CD14-positive monocyte (primary cell): ENCODE measurements at regions not wholly inside any gene's neighbourhood (a gene's known extent, or its start where the extent isn't known, plus 50 kb on each side); places are given as distances from the start of the nearest gene placed in this dataset.
"Not testable (repeated sequence)": the region's sequence is repeated elsewhere in the genome, so short reads cannot be mapped to it uniquely, and the experiment has no call there.

Experiments
- DNase-seq, 3 donors: peaks; one replicate each; pipeline ENCODE4 v3.0.0-alpha.2; 2011 to 2022
- H2AFZ ChIP-seq: 2 replicates; pipeline ENCODE4 v1.6.0; 2012; ENCODE audit warnings: mild to moderate bottlenecking, low read depth, low read length, inconsistent platforms; ENCODE audit not compliant: insufficient read depth, poor library complexity, severe bottlenecking
- H3K27ac ChIP-seq, 2 donors: 1 replicate in 1 of 2; 2 replicates in 1 of 2; pipeline ENCODE4 v1.5.1; 2012 to 2013; ENCODE audit warnings: low read length in 2 of 2, control low read depth in 1 of 2, inconsistent platforms in 1 of 2, low read depth in 1 of 2, mild to moderate bottlenecking in 1 of 2
- H3K27me3 ChIP-seq, 2 donors: one replicate each; pipeline versions ENCODE4 v1.6.0 to v1.6.1; 2011 to 2013; ENCODE audit warnings: low read length in 2 of 2; ENCODE audit not compliant: control insufficient read depth in 2 of 2, insufficient read depth in 2 of 2
- H3K36me3 ChIP-seq, 2 donors: replicated peaks in 1 of 2; 1 replicate in 1 of 2; 2 replicates in 1 of 2; pipeline versions ENCODE4 v1.5.1 to v1.6.1; 2012 to 2013; ENCODE audit warnings: low read length in 2 of 2, control low read depth in 1 of 2, inconsistent platforms in 1 of 2, mild to moderate bottlenecking in 1 of 2; ENCODE audit not compliant: insufficient read depth in 2 of 2, control insufficient read depth in 1 of 2
- H3K4me1 ChIP-seq, 2 donors: 1 replicate in 1 of 2; 2 replicates in 1 of 2; pipeline versions ENCODE4 v1.5.1 to v1.6.1; 2012 to 2013; ENCODE audit warnings: low read length in 2 of 2, control low read depth in 1 of 2, inconsistent platforms in 1 of 2, mild to moderate bottlenecking in 1 of 2, moderate library complexity in 1 of 2; ENCODE audit not compliant: insufficient read depth in 2 of 2, control insufficient read depth in 1 of 2
- H3K4me2 ChIP-seq: replicated peaks from 2 replicates; pipeline ENCODE3; 2012; ENCODE audit warnings: low read length, moderate library complexity, mild to moderate bottlenecking; ENCODE audit not compliant: poor library complexity, severe bottlenecking; ENCODE audit errors: extremely low read depth
- H3K4me3 ChIP-seq, 3 experiments: fragments of 200-600 bp in 1 of 3; sonication (generic) in 1 of 3; replicated peaks in 1 of 3; 1 replicate in 2 of 3; 2 replicates in 1 of 3; pipeline ENCODE4 v1.5.1; 2011 to 2013; ENCODE audit warnings: low read length in 3 of 3, mild to moderate bottlenecking in 3 of 3, control low read depth in 2 of 3, low read depth in 2 of 3, inconsistent platforms in 1 of 3, moderate library complexity in 1 of 3
- H3K79me2 ChIP-seq: 2 replicates; pipeline ENCODE4 v1.6.0; 2012; ENCODE audit warnings: mild to moderate bottlenecking, control low read depth, inconsistent platforms, low read length, moderate library complexity; ENCODE audit not compliant: insufficient read depth
- H3K9ac ChIP-seq: 2 replicates; pipeline ENCODE4 v1.6.0; 2017; ENCODE audit warnings: low read length, mild to moderate bottlenecking; ENCODE audit not compliant: insufficient read depth, poor library complexity, severe bottlenecking
- H3K9me3 ChIP-seq, 2 donors: replicated peaks in 1 of 2; 1 replicate in 1 of 2; 2 replicates in 1 of 2; pipeline versions ENCODE4 v1.5.1 to v1.6.1; 2012 to 2013; ENCODE audit warnings: low read length in 2 of 2, control low read depth in 1 of 2; ENCODE audit not compliant: control insufficient read depth in 1 of 2, insufficient read depth in 1 of 2
- H4K20me1 ChIP-seq: 2 replicates; pipeline ENCODE4 v1.6.0; 2012; ENCODE audit warnings: mild to moderate bottlenecking, low read length, control low read depth, moderate library complexity; ENCODE audit not compliant: insufficient read depth
- H3K27ac Mint-ChIP-seq, 7 donors: one replicate each; pipeline ENCODE4 v1.8.0; 2020; ENCODE audit warnings: mild to moderate bottlenecking in 7 of 7, mixed read lengths in 7 of 7, moderate library complexity in 6 of 7, inconsistent platforms in 2 of 7
- H3K27me3 Mint-ChIP-seq, 3 donors: one replicate each; pipeline ENCODE4 v1.8.0; 2021 to 2022; ENCODE audit warnings: low read depth in 3 of 3, mild to moderate bottlenecking in 3 of 3, mixed read lengths in 3 of 3, moderate library complexity in 3 of 3, inconsistent platforms in 1 of 3
- H3K36me3 Mint-ChIP-seq, 2 donors: one replicate each; pipeline ENCODE4 v1.8.0; 2020; ENCODE audit warnings: mixed read lengths in 2 of 2, inconsistent platforms in 1 of 2, mild to moderate bottlenecking in 1 of 2
- H3K4me1 Mint-ChIP-seq: one replicate; pipeline ENCODE4 v1.8.0; 2020; ENCODE audit warnings: mild to moderate bottlenecking, mixed read lengths
- H3K4me3 Mint-ChIP-seq, 2 donors: one replicate each; pipeline ENCODE4 v1.8.0; 2020; ENCODE audit warnings: mild to moderate bottlenecking in 2 of 2, mixed read lengths in 2 of 2, moderate library complexity in 1 of 2
- H3K9me3 Mint-ChIP-seq, 7 donors: one replicate each; pipeline ENCODE4 v1.8.0; 2020 to 2022; ENCODE audit warnings: mixed read lengths in 7 of 7, mild to moderate bottlenecking in 6 of 7, moderate library complexity in 6 of 7, inconsistent platforms in 2 of 7
- WGBS: methylation state at CpG from one replicate; pipeline ENCODE4 v1.1.5; 2013; ENCODE audit warnings: missing lambda C conversion rate; ENCODE audit not compliant: insufficient coverage; 5-methylcytosine and 5-hydroxymethylcytosine counted together
- intact Hi-C, 2 donors: fragments of 100-400 bp; cut with micrococcal nuclease; formaldehyde crosslinking; loops; one replicate each; pipeline versions ENCODE4 v1.15.0 to v1.15.1; 2023
- TF ChIP-seq, protein P1 (sequence below): fragments of 200-600 bp; IDR thresholded peaks from one replicate; pipeline ENCODE4 v1.8.0; 2022; ENCODE audit warnings: antibody characterized with exemption, mild to moderate bottlenecking

DNA sequence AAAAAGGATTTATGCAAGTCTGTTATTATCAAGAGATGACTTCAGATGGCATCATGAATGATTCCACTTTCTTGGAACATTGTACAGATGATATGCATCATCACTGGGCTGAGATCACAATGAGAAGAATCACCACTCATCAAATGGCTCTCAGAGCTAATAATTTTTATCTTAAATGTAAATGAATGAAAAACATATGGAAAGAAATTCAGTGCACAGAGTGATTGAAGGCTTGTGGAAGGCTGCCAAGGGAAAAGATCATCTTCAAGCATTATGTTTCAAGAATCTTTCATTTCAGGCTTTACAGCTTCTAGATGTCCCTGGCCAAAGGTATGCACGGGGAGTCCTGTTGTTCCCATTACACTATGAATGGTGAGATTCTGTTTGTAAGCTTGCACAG lies 955.7 kb downstream of the TTLL7 start:
- Histone ChIP-seq H3K36me3 (no peaks in the 10 kb centered on the region), H3K79me2 (no peaks in the 10 kb centered on the region), H3K9ac (no peak overlapping the region), H3K4me3 (no peak overlapping the region), H3K27ac (no peak overlapping the region), H2AFZ (no peak overlapping the region), H3K27me3 (no peaks in the 10 kb centered on the region), H3K4me2 (no peak overlapping the region), H3K9me3 (peaks cover 0 to 7% of the 10 kb centered on the region in 2 donors), H3K4me1 (no peaks in the 10 kb centered on the region), H4K20me1 (no peaks in the 10 kb centered on the region)
- Mint-ChIP-seq H3K4me1 (no peaks in the 10 kb centered on the region), H3K36me3 (no peaks in the 10 kb centered on the region), H3K9me3 (peaks cover 0 to 11% (median 2%) of the 10 kb centered on the region in 7 donors), H3K27me3 (peaks cover 0 to 2% (median 0%) of the 10 kb centered on the region in 3 donors), H3K4me3 (no peak overlapping the region), H3K27ac (no peak overlapping the region)
- DNase-seq = no peak
- TF ChIP-seq, protein P1, sequence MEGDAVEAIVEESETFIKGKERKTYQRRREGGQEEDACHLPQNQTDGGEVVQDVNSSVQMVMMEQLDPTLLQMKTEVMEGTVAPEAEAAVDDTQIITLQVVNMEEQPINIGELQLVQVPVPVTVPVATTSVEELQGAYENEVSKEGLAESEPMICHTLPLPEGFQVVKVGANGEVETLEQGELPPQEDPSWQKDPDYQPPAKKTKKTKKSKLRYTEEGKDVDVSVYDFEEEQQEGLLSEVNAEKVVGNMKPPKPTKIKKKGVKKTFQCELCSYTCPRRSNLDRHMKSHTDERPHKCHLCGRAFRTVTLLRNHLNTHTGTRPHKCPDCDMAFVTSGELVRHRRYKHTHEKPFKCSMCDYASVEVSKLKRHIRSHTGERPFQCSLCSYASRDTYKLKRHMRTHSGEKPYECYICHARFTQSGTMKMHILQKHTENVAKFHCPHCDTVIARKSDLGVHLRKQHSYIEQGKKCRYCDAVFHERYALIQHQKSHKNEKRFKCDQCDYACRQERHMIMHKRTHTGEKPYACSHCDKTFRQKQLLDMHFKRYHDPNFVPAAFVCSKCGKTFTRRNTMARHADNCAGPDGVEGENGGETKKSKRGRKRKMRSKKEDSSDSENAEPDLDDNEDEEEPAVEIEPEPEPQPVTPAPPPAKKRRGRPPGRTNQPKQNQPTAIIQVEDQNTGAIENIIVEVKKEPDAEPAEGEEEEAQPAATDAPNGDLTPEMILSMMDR = no peak
- intact Hi-C loops = no loop called here
- no CpG with 5 or more reads among the region's 1 CpG for WGBS

DNA sequence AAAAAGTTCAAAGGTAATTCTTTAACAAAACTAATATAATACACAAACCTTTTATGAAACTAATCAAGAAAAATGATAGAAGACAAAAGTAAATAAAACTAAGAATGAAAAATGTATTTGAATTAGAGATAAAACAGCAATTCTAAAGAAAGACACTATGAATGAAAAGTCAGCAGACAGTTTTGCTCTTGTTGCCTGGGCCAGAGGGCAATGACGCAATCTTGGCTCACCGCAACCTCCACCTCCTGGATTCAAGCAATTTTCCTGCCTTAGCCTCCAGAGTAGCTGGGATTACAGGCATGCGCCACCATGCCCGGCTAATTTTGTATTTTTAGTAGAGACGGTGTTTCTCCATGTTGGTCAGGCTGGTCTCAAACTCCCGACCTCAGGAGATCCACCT lies 959.8 kb downstream of the TTLL7 start:
- peak overlapping the region in 1 of 7 donors; percentile 2 for H3K27ac Mint-ChIP-seq
- H3K4me3 ChIP-seq, H3K9me3 ChIP-seq, H3K4me1 ChIP-seq, H4K20me1 ChIP-seq, H3K4me2 ChIP-seq, H3K9ac ChIP-seq, H2AFZ ChIP-seq, H3K27me3 ChIP-seq, DNase-seq, H3K4me1 Mint-ChIP-seq, H3K27me3 Mint-ChIP-seq, H3K36me3 ChIP-seq, H3K36me3 Mint-ChIP-seq, H3K79me2 ChIP-seq, H3K4me3 Mint-ChIP-seq, intact Hi-C loops, H3K27ac ChIP-seq: not testable (repeated sequence)
- peaks cover 0 to 14% (median 9%) of the 10 kb centered on the region in 7 donors for H3K9me3 Mint-ChIP-seq
- 100% methylated on average over 5 of the region's 6 CpGs for WGBS
